SH-SY5Y (cell line): ENCODE measurements at regions not wholly inside any gene's neighbourhood (a gene's known extent, or its start where the extent isn't known, plus 50 kb on each side); places are given as distances from the start of the nearest gene placed in this dataset.

Source experiments
- GATA2 ChIP-seq: IDR thresholded peaks from 2 replicates; pipeline ENCODE4 v1.6.1; 2011; ENCODE audit warnings: mild to moderate bottlenecking, low read depth, low read length
- GATA3 ChIP-seq: IDR thresholded peaks from 2 replicates; pipeline ENCODE4 v1.6.1; 2011; ENCODE audit warnings: low read depth, mild to moderate bottlenecking, low read length, moderate library complexity

GRCh38 chr1:208557723-208558094 lies 313.5 kb upstream of the PLXNA2 start:
- TF ChIP-seq GATA3 (no peak), GATA2 (no peak)
